Endothelial cell of umbilical vein (primary cell): ENCODE measurements at regions not wholly inside any gene's neighbourhood (a gene's known extent, or its start where the extent isn't known, plus 50 kb on each side); places are given as distances from the start of the nearest gene placed in this dataset.

Experiments used
- BruUV-seq: library from RNA; stranded (reverse); fragments of 400-500 nt; replicated peaks from 2 replicates; lab custom pipeline; 2021; lab: Mats Ljungman, UMichigan
- CTCF ChIA-PET: fragments of 300-600, 350-600 bp; sonication (Branson Sonifier 250); formaldehyde crosslinking; loops from one replicate; lab custom pipeline; 2021; ENCODE audit warnings: antibody characterized with exemption, inconsistent platforms; lab: Charles Lee
- POLR2A ChIA-PET: fragments of 300-600, 350-600 bp; sonication (Branson Sonifier 250); formaldehyde crosslinking; loops from one replicate; lab custom pipeline; 2021; ENCODE audit warnings: antibody characterized with exemption, inconsistent platforms; lab: Charles Lee
- DNase-seq: peaks from one replicate; pipeline ENCODE4 v3.0.0-alpha.2; 2011; ENCODE audit warnings: low read depth, low spot score
- FAIRE-seq: peaks from 2 replicates; lab custom pipeline; 2011; peaks lifted over from hg19 to GRCh38; lab: Jason Lieb, UNC
- H2AFZ ChIP-seq: 2 replicates; pipeline ENCODE4 v1.6.0; 2012; ENCODE audit warnings: low read depth, low read length, control low read depth, inconsistent platforms
- H3K27ac ChIP-seq: 2 replicates; pipeline ENCODE4 v1.5.1; 2011; ENCODE audit warnings: low read depth, mild to moderate bottlenecking, control low read depth, low read length, moderate library complexity; ENCODE audit not compliant: insufficient read depth
- H3K27me3 ChIP-seq, 2 experiments: 2 replicates each; pipeline versions ENCODE4 v1.6.0 to v1.6.1; 2011; ENCODE audit warnings: low read length in 2 of 2, mixed read lengths in 1 of 2; ENCODE audit not compliant: control insufficient read depth in 2 of 2, insufficient read depth in 2 of 2
- H3K36me3 ChIP-seq, 2 experiments: 2 replicates in 1 of 2; 3 replicates in 1 of 2; pipeline ENCODE4 v1.5.1; 2011; ENCODE audit warnings: low read length in 2 of 2, mild to moderate bottlenecking in 1 of 2, moderate library complexity in 1 of 2; ENCODE audit not compliant: control insufficient read depth in 2 of 2, insufficient read depth in 2 of 2; ENCODE audit errors: extremely low read depth in 1 of 2
- H3K4me1 ChIP-seq: 3 replicates; pipeline ENCODE4 v1.5.1; 2011; ENCODE audit warnings: mild to moderate bottlenecking, low read length; ENCODE audit not compliant: control insufficient read depth, insufficient read depth; ENCODE audit errors: extremely low read depth
- H3K4me2 ChIP-seq: 2 replicates; pipeline ENCODE4 v1.6.1; 2011; ENCODE audit warnings: low read length, control low read depth, mixed read lengths; ENCODE audit not compliant: insufficient read depth
- H3K4me3 ChIP-seq, 3 experiments: fragments of 200-600 bp in 1 of 3; sonication (generic), shearing (Covaris generic) in 1 of 3; replicated peaks in 1 of 3; 2 replicates each; pipeline ENCODE4 v1.5.1; 2011 to 2016; ENCODE audit warnings: control low read depth in 3 of 3, low read length in 3 of 3, mild to moderate bottlenecking in 2 of 3, inconsistent platforms in 1 of 3, low read depth in 1 of 3, moderate library complexity in 1 of 3; ENCODE audit not compliant: insufficient read depth in 1 of 3
- H3K79me2 ChIP-seq: 2 replicates; pipeline ENCODE4 v1.6.0; 2012; ENCODE audit warnings: low read length, inconsistent platforms; ENCODE audit not compliant: control insufficient read depth, insufficient read depth
- H3K9ac ChIP-seq: replicated peaks from 2 replicates; pipeline ENCODE3; 2011; ENCODE audit warnings: low read length, control low read depth; ENCODE audit not compliant: insufficient read depth; ENCODE audit errors: extremely low read depth
- H3K9me1 ChIP-seq: replicated peaks from 3 replicates; pipeline ENCODE4 v1.6.0; 2011; ENCODE audit warnings: mild to moderate bottlenecking, low read length; ENCODE audit not compliant: control insufficient read depth, insufficient read depth; ENCODE audit errors: extremely low read depth
- H3K9me3 ChIP-seq: replicated peaks from 2 replicates; pipeline ENCODE4 v1.5.1; 2012; ENCODE audit warnings: low read length, inconsistent platforms; ENCODE audit not compliant: control insufficient read depth, insufficient read depth
- H4K20me1 ChIP-seq: replicated peaks from 2 replicates; pipeline ENCODE3; 2011; ENCODE audit warnings: mild to moderate bottlenecking, low read length; ENCODE audit not compliant: control insufficient read depth, insufficient read depth; ENCODE audit errors: extremely low read depth
- EZH2 ChIP-seq: IDR thresholded peaks from 2 replicates; pipeline ENCODE4 v1.6.1; 2012; ENCODE audit warnings: borderline replicate concordance, low read depth, mild to moderate bottlenecking, moderate library complexity, low read length, inconsistent platforms; ENCODE audit not compliant: severe bottlenecking
- FOS ChIP-seq: IDR thresholded peaks from 2 replicates; pipeline ENCODE4 v1.6.1; 2011; ENCODE audit warnings: mild to moderate bottlenecking, low read length, moderate library complexity, borderline replicate concordance; ENCODE audit not compliant: insufficient read depth
- GATA2 ChIP-seq: IDR thresholded peaks from 2 replicates; pipeline ENCODE4 v1.7.0; 2011; ENCODE audit warnings: low read depth, mild to moderate bottlenecking, moderate library complexity, mixed read lengths, low read length; ENCODE audit not compliant: insufficient read length, insufficient read depth
- JUN ChIP-seq: IDR thresholded peaks from 2 replicates; pipeline ENCODE4 v1.6.1; 2011; ENCODE audit warnings: borderline replicate concordance, low read depth; ENCODE audit not compliant: insufficient read length, insufficient read depth
- MYC ChIP-seq: IDR thresholded peaks from one replicate; pipeline ENCODE4 v1.6.1; 2011; ENCODE audit warnings: mild to moderate bottlenecking, low read depth, low read length
- POLR2A ChIP-seq: IDR thresholded peaks from 2 replicates; pipeline ENCODE4 v1.6.1; 2012; ENCODE audit warnings: low read depth, mild to moderate bottlenecking, control low read depth, low read length
- POLR2AphosphoS5 ChIP-seq: IDR thresholded peaks from 2 replicates; pipeline ENCODE4 v1.6.1; 2012; ENCODE audit warnings: low read depth, mild to moderate bottlenecking, control low read depth, low read length, moderate library complexity; ENCODE audit not compliant: insufficient read depth
- dilution Hi-C: fragments of 300-500 bp; cut with MboI; formaldehyde crosslinking; loops from one replicate; pipeline ENCODE4 v1.15.0; 2019; ENCODE audit warnings: low sequenced_read_pairs; ENCODE audit not compliant: extremely low pct_ligation_motif_present
- intact Hi-C: fragments of 100-400 bp; cut with micrococcal nuclease; formaldehyde crosslinking; loops from one replicate; pipeline ENCODE4 v1.10.0; 2022
- TF ChIP-seq, protein P1 (sequence below): IDR thresholded peaks from 2 replicates; pipeline ENCODE4 v1.6.1; 2011; ENCODE audit not compliant: insufficient read depth, insufficient read length
- TF ChIP-seq, protein P2 (sequence below), 2 donors: IDR thresholded peaks; 1 replicate in 1 of 2; 2 replicates in 1 of 2; pipeline ENCODE4 v1.5.1; 2011; ENCODE audit warnings: low read length in 2 of 2, mild to moderate bottlenecking in 2 of 2, moderate library complexity in 2 of 2, control low read depth in 1 of 2, inconsistent platforms in 1 of 2, low read depth in 1 of 2; ENCODE audit not compliant: insufficient read depth in 1 of 2; ENCODE audit errors: extremely low read depth in 1 of 2

DNA sequence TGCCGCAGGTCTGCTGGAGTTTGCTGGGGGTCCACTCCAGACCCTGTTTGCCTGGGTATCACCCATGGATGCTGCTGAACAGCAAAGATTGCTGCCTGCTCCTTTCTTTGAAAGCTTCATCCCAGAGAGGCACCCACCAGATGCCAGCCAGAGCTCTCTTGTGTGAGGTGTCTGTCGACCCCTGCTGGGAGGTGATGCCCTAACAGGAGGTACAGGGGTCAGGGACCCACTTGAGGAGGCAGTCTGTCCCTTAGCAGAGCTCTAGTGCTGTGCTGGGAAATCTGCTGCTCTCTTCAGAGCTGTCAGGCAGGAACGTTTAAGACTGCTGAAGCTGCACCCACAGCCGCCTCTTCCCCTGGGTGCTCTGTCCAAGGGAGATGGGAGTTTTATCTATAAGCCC lies 162.7 kb downstream of the NAF1 start:
- Histone ChIP-seq H3K27me3 (no peaks in the 10 kb centered on the region), H3K27ac (no peak overlapping the region), H3K9ac (no peak overlapping the region), H3K4me2 (no peak overlapping the region), H3K4me1 (no peaks in the 10 kb centered on the region), H3K4me3 (no peak overlapping the region), H3K9me1 (no peaks in the 10 kb centered on the region), H3K79me2 (no peaks in the 10 kb centered on the region), H3K36me3 (no peaks in the 10 kb centered on the region), H3K9me3 (peaks cover 3% of the 10 kb centered on the region), H4K20me1 (no peaks in the 10 kb centered on the region), H2AFZ (no peak overlapping the region)
- intact Hi-C loops, result no loop called here
- TF ChIP-seq MYC, result no peak
- CTCF ChIA-PET, result no interaction called here
- POLR2A ChIA-PET, result no interaction called here
- dilution Hi-C loops, result no loop called here
- FAIRE-seq, result no peak
- BruUV-seq, result no TSS peak
- no peak for DNase-seq

DNA sequence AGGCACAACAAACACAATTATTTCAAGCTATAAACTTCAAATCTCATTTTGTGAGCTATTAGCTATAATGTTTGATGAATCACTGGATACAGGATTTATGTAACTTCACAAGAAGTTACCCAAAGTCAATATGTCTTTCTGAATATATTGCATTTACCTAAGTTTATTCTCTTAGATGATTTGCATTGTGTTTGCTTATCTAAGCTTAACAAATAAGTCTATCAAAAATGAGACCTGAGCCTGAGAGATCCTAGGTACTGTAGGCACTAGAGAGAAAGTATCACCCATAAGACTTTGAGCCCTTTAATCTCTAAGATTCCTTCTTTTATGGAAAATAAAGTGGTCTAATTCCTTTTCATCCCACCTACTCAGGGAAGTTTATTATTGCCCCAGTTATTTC lies 178.2 kb downstream of the NAF1 start:
- intact Hi-C loops (no loop called here), dilution Hi-C loops (no loop called here)
- H3K27ac ChIP-seq, result no peak overlapping the region
- no peaks in the 10 kb centered on the region for H3K27me3 ChIP-seq
- no peak overlapping the region for H3K9ac ChIP-seq
- no peaks in the 10 kb centered on the region for H3K4me1 ChIP-seq
- H3K4me2 ChIP-seq, result no peak overlapping the region
- no peaks in the 10 kb centered on the region for H3K9me1 ChIP-seq
- H2AFZ ChIP-seq, result no peak overlapping the region
- FAIRE-seq (no peak), DNase-seq (no peak)
- H3K9me3 ChIP-seq, result peaks cover 7% of the 10 kb centered on the region
- no peak overlapping the region for H3K4me3 ChIP-seq
- H4K20me1 ChIP-seq, result no peaks in the 10 kb centered on the region
- H3K79me2 ChIP-seq, result no peaks in the 10 kb centered on the region
- TF ChIP-seq EZH2, result no peak
- TF ChIP-seq FOS, result no peak
- no peak for TF ChIP-seq POLR2A
- TF ChIP-seq, protein P1, sequence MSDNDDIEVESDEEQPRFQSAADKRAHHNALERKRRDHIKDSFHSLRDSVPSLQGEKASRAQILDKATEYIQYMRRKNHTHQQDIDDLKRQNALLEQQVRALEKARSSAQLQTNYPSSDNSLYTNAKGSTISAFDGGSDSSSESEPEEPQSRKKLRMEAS, result no peak
- TF ChIP-seq MYC, result no peak
- TF ChIP-seq, protein P2, sequence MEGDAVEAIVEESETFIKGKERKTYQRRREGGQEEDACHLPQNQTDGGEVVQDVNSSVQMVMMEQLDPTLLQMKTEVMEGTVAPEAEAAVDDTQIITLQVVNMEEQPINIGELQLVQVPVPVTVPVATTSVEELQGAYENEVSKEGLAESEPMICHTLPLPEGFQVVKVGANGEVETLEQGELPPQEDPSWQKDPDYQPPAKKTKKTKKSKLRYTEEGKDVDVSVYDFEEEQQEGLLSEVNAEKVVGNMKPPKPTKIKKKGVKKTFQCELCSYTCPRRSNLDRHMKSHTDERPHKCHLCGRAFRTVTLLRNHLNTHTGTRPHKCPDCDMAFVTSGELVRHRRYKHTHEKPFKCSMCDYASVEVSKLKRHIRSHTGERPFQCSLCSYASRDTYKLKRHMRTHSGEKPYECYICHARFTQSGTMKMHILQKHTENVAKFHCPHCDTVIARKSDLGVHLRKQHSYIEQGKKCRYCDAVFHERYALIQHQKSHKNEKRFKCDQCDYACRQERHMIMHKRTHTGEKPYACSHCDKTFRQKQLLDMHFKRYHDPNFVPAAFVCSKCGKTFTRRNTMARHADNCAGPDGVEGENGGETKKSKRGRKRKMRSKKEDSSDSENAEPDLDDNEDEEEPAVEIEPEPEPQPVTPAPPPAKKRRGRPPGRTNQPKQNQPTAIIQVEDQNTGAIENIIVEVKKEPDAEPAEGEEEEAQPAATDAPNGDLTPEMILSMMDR (IDR thresholded peaks at IDR 0.05; ENCODE audit: extremely low read depth in 1 of 2, insufficient read depth in 1 of 2, low read depth in 1 of 2, low read length in 2 of 2), result no peak
- no peak for TF ChIP-seq GATA2
- TF ChIP-seq JUN, result no peak
- no peak for TF ChIP-seq POLR2AphosphoS5
- CTCF ChIA-PET, result no interaction called here
- no peaks in the 10 kb centered on the region for H3K36me3 ChIP-seq
- POLR2A ChIA-PET, result no interaction called here
- BruUV-seq, result no TSS peak
